GM23338 (cell line): ENCODE measurements at regions not wholly inside any gene's neighbourhood (a gene's known extent, or its start where the extent isn't known, plus 50 kb on each side); places are given as distances from the start of the nearest gene placed in this dataset.

Experiments
- ATAC-seq: fragments of 200-7000 bp; cut with Tn5 transposase; 3 replicates; pipeline ENCODE4 v1.9.1; 2020
- DNase-seq: peaks from one replicate; pipeline ENCODE4 v3.0.0-alpha.2; 2015; ENCODE audit warnings: low spot score
- H2AFZ ChIP-seq: fragments of 200-600 bp; sonication (generic); 2 replicates; pipeline ENCODE4 v1.8.0; 2016; ENCODE audit warnings: antibody characterized with exemption, mild to moderate bottlenecking, moderate library complexity
- H3F3A ChIP-seq: fragments of 200-600 bp; sonication (generic); replicated peaks from 2 replicates; pipeline ENCODE4 v1.8.0; 2017; ENCODE audit warnings: antibody characterized with exemption, mixed run types, low read depth
- H3K27ac ChIP-seq: fragments of 200-600 bp; sonication (generic); 2 replicates; pipeline ENCODE4 v1.6.1; 2016; ENCODE audit warnings: low read depth
- H3K27me3 ChIP-seq: fragments of 200-600 bp; sonication (generic); 2 replicates; pipeline ENCODE4 v1.8.0; 2016; ENCODE audit warnings: mild to moderate bottlenecking, mixed run types, moderate library complexity; ENCODE audit not compliant: insufficient read depth
- H3K36me3 ChIP-seq: fragments of 200-600 bp; sonication (generic); 2 replicates; pipeline ENCODE4 v1.8.0; 2016; ENCODE audit warnings: mild to moderate bottlenecking; ENCODE audit not compliant: insufficient read depth
- H3K4me1 ChIP-seq: fragments of 200-600 bp; sonication (generic); 2 replicates; pipeline ENCODE4 v1.8.0; 2016; ENCODE audit warnings: mild to moderate bottlenecking, moderate library complexity; ENCODE audit not compliant: insufficient read depth
- H3K4me2 ChIP-seq: fragments of 200-600 bp; sonication (generic); 2 replicates; pipeline ENCODE4 v1.7.1; 2017; ENCODE audit warnings: mixed run types
- H3K4me3 ChIP-seq: fragments of 200-600 bp; sonication (generic); 2 replicates; pipeline ENCODE4 v1.6.1; 2016; ENCODE audit warnings: mixed run types
- H3K79me2 ChIP-seq: fragments of 200-600 bp; sonication (generic); replicated peaks from 2 replicates; pipeline ENCODE4 v1.8.0; 2017; ENCODE audit warnings: mild to moderate bottlenecking; ENCODE audit not compliant: insufficient read depth
- H3K9me2 ChIP-seq: fragments of 200-600 bp; sonication (generic); 2 replicates; pipeline ENCODE4 v1.8.0; 2017; ENCODE audit not compliant: insufficient read depth
- H4K20me1 ChIP-seq: fragments of 200-600 bp; sonication (generic); replicated peaks from 2 replicates; pipeline ENCODE4 v1.8.0; 2017; ENCODE audit warnings: mild to moderate bottlenecking; ENCODE audit not compliant: insufficient read depth
- H3K27ac Mint-ChIP-seq: 2 replicates; pipeline ENCODE4 v1.8.0; 2020; ENCODE audit warnings: inconsistent platforms, mild to moderate bottlenecking, moderate library complexity, mixed read lengths
- H3K27me3 Mint-ChIP-seq: 3 replicates; pipeline ENCODE4 v1.8.0; 2022; ENCODE audit warnings: low read depth, mild to moderate bottlenecking, moderate library complexity, mixed read lengths, inconsistent platforms; ENCODE audit not compliant: insufficient read depth, poor library complexity
- H3K36me3 Mint-ChIP-seq: 3 replicates; pipeline ENCODE4 v1.8.0; 2021; ENCODE audit warnings: low read depth, mild to moderate bottlenecking, inconsistent platforms, moderate library complexity, mixed read lengths
- H3K4me1 Mint-ChIP-seq: 3 replicates; pipeline ENCODE4 v1.8.0; 2020; ENCODE audit warnings: mild to moderate bottlenecking, inconsistent platforms, mixed read lengths
- H3K4me3 Mint-ChIP-seq: 3 replicates; pipeline ENCODE4 v1.8.0; 2021; ENCODE audit warnings: moderate library complexity, mild to moderate bottlenecking, inconsistent platforms, mixed read lengths
- H3K9me3 Mint-ChIP-seq: 3 replicates; pipeline ENCODE4 v1.8.0; 2020; ENCODE audit warnings: moderate library complexity, mild to moderate bottlenecking, inconsistent platforms, mixed read lengths
- CREB1 ChIP-seq: fragments of 250-450 bp; sonication (Bioruptor Pico); IDR thresholded peaks from 2 replicates; pipeline ENCODE4 v1.5.0; 2020; ENCODE audit warnings: low read depth, mild to moderate bottlenecking, moderate library complexity
- ETS1 ChIP-seq: IDR thresholded peaks from 2 replicates; pipeline ENCODE4 v1.6.1; 2016; ENCODE audit warnings: antibody characterized with exemption
- EZH2 ChIP-seq: fragments of 200-600 bp; sonication (generic); IDR thresholded peaks from one replicate; pipeline ENCODE4 v1.8.0; 2017; ENCODE audit warnings: antibody characterized with exemption, mild to moderate bottlenecking, low read depth; ENCODE audit not compliant: unreplicated experiment
- JUNB ChIP-seq: IDR thresholded peaks from one replicate; pipeline ENCODE4 v1.6.1; 2016; ENCODE audit warnings: antibody characterized with exemption; ENCODE audit not compliant: unreplicated experiment
- NANOG ChIP-seq: IDR thresholded peaks from 2 replicates; pipeline ENCODE4 v1.6.1; 2016; ENCODE audit warnings: antibody characterized with exemption, borderline replicate concordance
- POLR2AphosphoS5 ChIP-seq: IDR thresholded peaks from 2 replicates; pipeline ENCODE4 v1.6.1; 2016; ENCODE audit warnings: antibody characterized with exemption, low read depth
- STAT1 ChIP-seq: IDR thresholded peaks from one replicate; pipeline ENCODE4 v1.6.1; 2016; ENCODE audit warnings: antibody characterized with exemption; ENCODE audit not compliant: unreplicated experiment
- ZNF114 ChIP-seq: fragments of 250-450 bp; sonication (Bioruptor Pico); IDR thresholded peaks from 2 replicates; pipeline ENCODE4 v1.5.0; 2020; ENCODE audit warnings: mild to moderate bottlenecking, moderate library complexity
- ZNF331 ChIP-seq: fragments of 250-450 bp; sonication (Bioruptor Pico); IDR thresholded peaks from 2 replicates; pipeline ENCODE4 v1.5.0; 2020; ENCODE audit warnings: low read depth, mild to moderate bottlenecking, moderate library complexity
- ZNF462 ChIP-seq: fragments of 250-450 bp; sonication (Bioruptor Pico); IDR thresholded peaks from 2 replicates; pipeline ENCODE4 v1.5.0; 2020; ENCODE audit warnings: mild to moderate bottlenecking, moderate library complexity
- TF ChIP-seq, protein P1 (sequence below), 2 experiments: fragments of 200-600 bp in 1 of 2; sonication (generic) in 1 of 2; conservative IDR thresholded peaks; 2 replicates each; pipeline versions ENCODE4 v1.5.1 to v1.6.1; 2016 to 2017; ENCODE audit warnings: antibody characterized with exemption in 2 of 2, low read depth in 2 of 2, mild to moderate bottlenecking in 2 of 2, moderate library complexity in 1 of 2

- H3K36me3 Mint-ChIP-seq: no peaks in the 10 kb centered on the region
- no peaks in the 10 kb centered on the region for H3K27me3 Mint-ChIP-seq
- no peak overlapping the region for H3K4me3 Mint-ChIP-seq
- H3F3A ChIP-seq: no peaks in the 10 kb centered on the region
- no peaks in the 10 kb centered on the region for H3K9me3 Mint-ChIP-seq
- no peak overlapping the region for H3K4me2 ChIP-seq
- no peak overlapping the region for H3K27ac ChIP-seq
- H3K79me2 ChIP-seq: no peaks in the 10 kb centered on the region
- no peak for ATAC-seq
- no peaks in the 10 kb centered on the region for H3K4me1 ChIP-seq
- H2AFZ ChIP-seq: no peak overlapping the region
- TF ChIP-seq POLR2AphosphoS5: no peak
- H3K9me2 ChIP-seq: no peaks in the 10 kb centered on the region
- H3K36me3 ChIP-seq: no peaks in the 10 kb centered on the region
- H3K27me3 ChIP-seq: no peaks in the 10 kb centered on the region
- no peaks in the 10 kb centered on the region for H3K4me1 Mint-ChIP-seq
- H3K4me3 ChIP-seq: no peak overlapping the region
- no peak overlapping the region for H3K27ac Mint-ChIP-seq
- H4K20me1 ChIP-seq: no peaks in the 10 kb centered on the region
- DNase-seq: no peak
Measured at GRCh38 chr5:23579566-23579965, 72.2 kb downstream of the PRDM9 start.

DNA sequence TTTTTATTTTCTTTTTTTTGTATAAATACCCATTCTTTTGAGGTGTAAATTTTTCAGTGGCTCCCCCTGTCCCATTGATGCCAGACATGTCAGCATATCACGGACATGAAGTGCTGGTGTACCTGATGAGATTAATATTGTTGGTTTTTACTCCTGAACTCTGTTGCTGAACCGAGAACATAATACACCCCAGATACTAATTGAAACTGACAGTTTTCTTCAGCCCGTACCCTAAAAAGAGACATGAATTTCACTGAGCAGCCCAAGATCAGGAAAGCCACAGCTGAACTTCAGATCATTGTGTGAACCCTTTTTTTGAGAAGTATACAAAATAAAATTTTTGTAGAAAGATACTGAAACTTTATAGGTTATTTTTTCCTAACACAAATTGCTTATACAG, 75.7 kb downstream of the PRDM9 start:
- Histone ChIP-seq H3K27ac (no peak overlapping the region), H3K36me3 (no peaks in the 10 kb centered on the region), H3K4me1 (no peaks in the 10 kb centered on the region), H4K20me1 (no peaks in the 10 kb centered on the region), H3K27me3 (no peaks in the 10 kb centered on the region), H3K4me3 (no peak overlapping the region), H3K9me2 (no peaks in the 10 kb centered on the region), H3K4me2 (no peak overlapping the region), H2AFZ (no peak overlapping the region), H3K79me2 (no peaks in the 10 kb centered on the region), H3F3A (no peaks in the 10 kb centered on the region)
- no peak overlapping the region for H3K4me3 Mint-ChIP-seq
- DNase-seq (no peak), ATAC-seq (no peak)
- no peaks in the 10 kb centered on the region for H3K4me1 Mint-ChIP-seq
- H3K9me3 Mint-ChIP-seq: no peaks in the 10 kb centered on the region
- no peak overlapping the region for H3K27ac Mint-ChIP-seq
- no peaks in the 10 kb centered on the region for H3K27me3 Mint-ChIP-seq
- H3K36me3 Mint-ChIP-seq: no peaks in the 10 kb centered on the region
- TF ChIP-seq ZNF462 (CRISPR knock-in tag) (no peak), NANOG (no peak), STAT1 (no peak), EZH2 (no peak), CREB1 (CRISPR knock-in tag) (no peak), JUNB (no peak), ZNF114 (CRISPR knock-in tag) (no peak), ETS1 (no peak), POLR2AphosphoS5 (no peak), ZNF331 (no peak)
- TF ChIP-seq, protein P1, sequence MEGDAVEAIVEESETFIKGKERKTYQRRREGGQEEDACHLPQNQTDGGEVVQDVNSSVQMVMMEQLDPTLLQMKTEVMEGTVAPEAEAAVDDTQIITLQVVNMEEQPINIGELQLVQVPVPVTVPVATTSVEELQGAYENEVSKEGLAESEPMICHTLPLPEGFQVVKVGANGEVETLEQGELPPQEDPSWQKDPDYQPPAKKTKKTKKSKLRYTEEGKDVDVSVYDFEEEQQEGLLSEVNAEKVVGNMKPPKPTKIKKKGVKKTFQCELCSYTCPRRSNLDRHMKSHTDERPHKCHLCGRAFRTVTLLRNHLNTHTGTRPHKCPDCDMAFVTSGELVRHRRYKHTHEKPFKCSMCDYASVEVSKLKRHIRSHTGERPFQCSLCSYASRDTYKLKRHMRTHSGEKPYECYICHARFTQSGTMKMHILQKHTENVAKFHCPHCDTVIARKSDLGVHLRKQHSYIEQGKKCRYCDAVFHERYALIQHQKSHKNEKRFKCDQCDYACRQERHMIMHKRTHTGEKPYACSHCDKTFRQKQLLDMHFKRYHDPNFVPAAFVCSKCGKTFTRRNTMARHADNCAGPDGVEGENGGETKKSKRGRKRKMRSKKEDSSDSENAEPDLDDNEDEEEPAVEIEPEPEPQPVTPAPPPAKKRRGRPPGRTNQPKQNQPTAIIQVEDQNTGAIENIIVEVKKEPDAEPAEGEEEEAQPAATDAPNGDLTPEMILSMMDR (conservative IDR thresholded peaks at IDR 0.05; ENCODE audit: low read depth in 2 of 2): no peak
